A549 (cell line): ENCODE measurements at regions not wholly inside any gene's neighbourhood (a gene's known extent, or its start where the extent isn't known, plus 50 kb on each side); places are given as distances from the start of the nearest gene placed in this dataset.

ENCODE experiments used
- CHD2 ChIP-seq: fragments of 150-350 bp; IDR thresholded peaks from 2 replicates; pipeline ENCODE4 v1.6.1; 2014; ENCODE audit warnings: low read length; ENCODE audit not compliant: partially characterized antibody
- CHD4 ChIP-seq: fragments of 200-600 bp; sonication (generic); IDR thresholded peaks from 2 replicates; pipeline ENCODE4 v1.6.1; 2016; ENCODE audit warnings: antibody characterized with exemption, mild to moderate bottlenecking, borderline replicate concordance
- CTCF ChIP-seq: fragments of >200 bp; sonication (Bioruptor Twin); formaldehyde crosslinking; IDR thresholded peaks from 3 replicates; pipeline ENCODE4 v1.5.1; 2016
- MAFK ChIP-seq: fragments of 450-650 bp; IDR thresholded peaks from 2 replicates; pipeline ENCODE4 v1.6.1; 2014; ENCODE audit not compliant: partially characterized antibody
- NFE2L2 ChIP-seq: fragments of 150-350 bp; conservative IDR thresholded peaks from 2 replicates; pipeline ENCODE4 v1.6.1; 2014; ENCODE audit warnings: low read length
- POLR2A ChIP-seq: IDR thresholded peaks from 2 replicates; pipeline ENCODE4 v1.6.1; 2012; ENCODE audit warnings: mild to moderate bottlenecking, low read length
- RAD21 ChIP-seq, 2 experiments: fragments of >200 bp in 1 of 2; sonication (Bioruptor Twin) in 1 of 2; formaldehyde crosslinking in 1 of 2; IDR thresholded peaks in 1 of 2; conservative IDR thresholded peaks in 1 of 2; 2 replicates in 1 of 2; 3 replicates in 1 of 2; pipeline ENCODE4 v1.6.1; 2012 to 2018; ENCODE audit warnings: inconsistent platforms in 1 of 2
- RNF2 ChIP-seq: fragments of 200-600 bp; sonication (generic); IDR thresholded peaks from 2 replicates; pipeline ENCODE4 v1.6.1; 2016; ENCODE audit warnings: low read depth, mild to moderate bottlenecking, antibody characterized with exemption, moderate library complexity, borderline replicate concordance
- ZNF302 ChIP-seq: fragments of 250-450 bp; sonication (Bioruptor Pico); IDR thresholded peaks from 2 replicates; pipeline ENCODE4 v1.9.0; 2021; ENCODE audit warnings: inconsistent platforms, mild to moderate bottlenecking, moderate library complexity
- TF ChIP-seq, protein P1 (sequence below): IDR thresholded peaks from 2 replicates; pipeline ENCODE4 v1.6.1; 2012
- TF ChIP-seq, protein P2 (sequence below): fragments of >200 bp; sonication (Bioruptor Twin); formaldehyde crosslinking; IDR thresholded peaks from 3 replicates; pipeline ENCODE4 v1.6.1; 2016
- TF ChIP-seq, protein P3 (sequence below): fragments of 450-650 bp; IDR thresholded peaks from 2 replicates; pipeline ENCODE4 v1.6.1; 2014; ENCODE audit warnings: antibody characterized with exemption

DNA sequence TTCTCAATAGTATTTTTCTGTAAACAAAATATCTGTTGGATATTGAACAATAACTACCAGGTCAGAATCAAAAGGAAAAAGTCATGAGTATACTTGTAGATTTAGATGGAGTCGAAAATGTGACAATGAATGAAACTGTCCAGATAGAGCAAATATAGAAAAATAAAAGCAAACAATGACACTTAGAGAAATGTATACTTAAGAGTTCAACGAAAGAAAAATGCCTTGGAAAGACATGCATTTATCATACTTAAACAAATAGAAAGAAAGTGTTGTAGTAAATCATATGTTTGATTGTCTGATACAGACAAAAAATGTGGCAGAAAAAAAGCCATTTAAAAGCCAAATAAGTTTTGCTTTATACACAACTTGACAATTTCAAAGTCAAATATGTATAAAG lies 571.2 kb upstream of the MGAT4C start:
- TF ChIP-seq CTCF (no peak), POLR2A (no peak), MAFK (no peak), ZNF302 (CRISPR knock-in tag) (no peak), RNF2 (no peak), NFE2L2 (no peak), RAD21 (conservative IDR thresholded peaks at IDR 0.05 in 1 of 2, IDR thresholded peaks at IDR 0.05 in 1 of 2) (no peak), CHD4 (no peak), CHD2 (no peak)
- TF ChIP-seq, protein P1, sequence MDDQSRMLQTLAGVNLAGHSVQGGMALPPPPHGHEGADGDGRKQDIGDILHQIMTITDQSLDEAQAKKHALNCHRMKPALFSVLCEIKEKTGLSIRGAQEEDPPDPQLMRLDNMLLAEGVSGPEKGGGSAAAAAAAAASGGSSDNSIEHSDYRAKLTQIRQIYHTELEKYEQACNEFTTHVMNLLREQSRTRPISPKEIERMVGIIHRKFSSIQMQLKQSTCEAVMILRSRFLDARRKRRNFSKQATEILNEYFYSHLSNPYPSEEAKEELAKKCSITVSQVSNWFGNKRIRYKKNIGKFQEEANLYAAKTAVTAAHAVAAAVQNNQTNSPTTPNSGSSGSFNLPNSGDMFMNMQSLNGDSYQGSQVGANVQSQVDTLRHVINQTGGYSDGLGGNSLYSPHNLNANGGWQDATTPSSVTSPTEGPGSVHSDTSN: no peak
- TF ChIP-seq, protein P2, sequence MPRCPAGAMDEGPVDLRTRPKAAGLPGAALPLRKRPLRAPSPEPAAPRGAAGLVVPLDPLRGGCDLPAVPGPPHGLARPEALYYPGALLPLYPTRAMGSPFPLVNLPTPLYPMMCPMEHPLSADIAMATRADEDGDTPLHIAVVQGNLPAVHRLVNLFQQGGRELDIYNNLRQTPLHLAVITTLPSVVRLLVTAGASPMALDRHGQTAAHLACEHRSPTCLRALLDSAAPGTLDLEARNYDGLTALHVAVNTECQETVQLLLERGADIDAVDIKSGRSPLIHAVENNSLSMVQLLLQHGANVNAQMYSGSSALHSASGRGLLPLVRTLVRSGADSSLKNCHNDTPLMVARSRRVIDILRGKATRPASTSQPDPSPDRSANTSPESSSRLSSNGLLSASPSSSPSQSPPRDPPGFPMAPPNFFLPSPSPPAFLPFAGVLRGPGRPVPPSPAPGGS: no peak
- TF ChIP-seq, protein P3, sequence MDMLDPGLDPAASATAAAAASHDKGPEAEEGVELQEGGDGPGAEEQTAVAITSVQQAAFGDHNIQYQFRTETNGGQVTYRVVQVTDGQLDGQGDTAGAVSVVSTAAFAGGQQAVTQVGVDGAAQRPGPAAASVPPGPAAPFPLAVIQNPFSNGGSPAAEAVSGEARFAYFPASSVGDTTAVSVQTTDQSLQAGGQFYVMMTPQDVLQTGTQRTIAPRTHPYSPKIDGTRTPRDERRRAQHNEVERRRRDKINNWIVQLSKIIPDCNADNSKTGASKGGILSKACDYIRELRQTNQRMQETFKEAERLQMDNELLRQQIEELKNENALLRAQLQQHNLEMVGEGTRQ: no peak
